HEK293T (cell line): ENCODE measurements at regions not wholly inside any gene's neighbourhood (a gene's known extent, or its start where the extent isn't known, plus 50 kb on each side); places are given as distances from the start of the nearest gene placed in this dataset.

Experiments
- ARNT ChIP-seq: fragments of 450-650 bp; IDR thresholded peaks from 2 replicates; pipeline ENCODE4 v1.6.1; 2017; ENCODE audit warnings: mild to moderate bottlenecking
- CTBP1 ChIP-seq: fragments of 450-650 bp; IDR thresholded peaks from 2 replicates; pipeline ENCODE4 v1.6.1; 2016; ENCODE audit warnings: borderline replicate concordance
- ELF4 ChIP-seq: fragments of 450-650 bp; IDR thresholded peaks from 2 replicates; pipeline ENCODE4 v1.6.1; 2017; ENCODE audit warnings: antibody characterized with exemption
- FOXA1 ChIP-seq: fragments of 450-650 bp; IDR thresholded peaks from 2 replicates; pipeline ENCODE4 v1.6.1; 2016; ENCODE audit warnings: mild to moderate bottlenecking
- FOXK2 ChIP-seq: fragments of 450-650 bp; IDR thresholded peaks from 2 replicates; pipeline ENCODE4 v1.6.1; 2016; ENCODE audit warnings: mild to moderate bottlenecking
- FOXM1 ChIP-seq: fragments of 450-650 bp; IDR thresholded peaks from 2 replicates; pipeline ENCODE4 v1.6.1; 2017; ENCODE audit warnings: mild to moderate bottlenecking, borderline replicate concordance
- HDGF ChIP-seq: fragments of 450-650 bp; IDR thresholded peaks from 2 replicates; pipeline ENCODE4 v1.6.1; 2017; ENCODE audit warnings: antibody characterized with exemption, borderline replicate concordance
- L3MBTL2 ChIP-seq: fragments of 450-650 bp; conservative IDR thresholded peaks from 2 replicates; pipeline ENCODE4 v1.6.1; 2016; ENCODE audit warnings: mild to moderate bottlenecking
- SP1 ChIP-seq: fragments of 450-650 bp; IDR thresholded peaks from 2 replicates; pipeline ENCODE4 v1.6.1; 2017
- SUZ12 ChIP-seq: fragments of 450-650 bp; IDR thresholded peaks from 2 replicates; pipeline ENCODE4 v1.6.1; 2016; ENCODE audit warnings: mild to moderate bottlenecking
- TARDBP ChIP-seq: fragments of 450-650 bp; IDR thresholded peaks from 2 replicates; pipeline ENCODE4 v1.6.1; 2016
- ZNF384 ChIP-seq: fragments of 450-650 bp; IDR thresholded peaks from 2 replicates; pipeline ENCODE4 v1.6.1; 2016
- TF ChIP-seq, protein P1 (sequence below): fragments of 450-650 bp; IDR thresholded peaks from 2 replicates; pipeline ENCODE4 v1.6.1; 2016

DNA sequence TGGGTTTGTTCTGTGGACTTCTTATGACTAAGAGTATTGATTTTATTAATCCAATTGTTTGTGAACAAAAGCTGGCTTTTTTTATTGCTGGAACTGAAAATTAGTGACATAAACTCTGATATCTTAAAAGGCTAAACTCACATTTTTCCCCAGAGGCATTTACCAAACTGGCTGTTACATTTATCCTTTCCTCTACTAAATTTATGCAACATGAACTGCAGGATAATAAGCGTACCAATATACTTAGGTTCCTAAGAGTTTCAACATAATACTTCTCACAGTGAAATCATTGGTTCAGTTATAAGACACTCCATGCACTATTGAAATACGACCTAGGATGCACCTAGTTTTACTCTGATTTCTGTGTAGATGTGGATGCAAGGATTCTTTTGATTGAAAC is 560.8 kb upstream of the WWC1 start:
- TF ChIP-seq FOXM1 (no peak), ELF4 (no peak), SP1 (no peak), ZNF384 (no peak), SUZ12 (no peak), TARDBP (no peak), FOXK2 (no peak), CTBP1 (no peak), HDGF (no peak), L3MBTL2 (no peak), FOXA1 (no peak), ARNT (no peak)
- TF ChIP-seq, protein P1, sequence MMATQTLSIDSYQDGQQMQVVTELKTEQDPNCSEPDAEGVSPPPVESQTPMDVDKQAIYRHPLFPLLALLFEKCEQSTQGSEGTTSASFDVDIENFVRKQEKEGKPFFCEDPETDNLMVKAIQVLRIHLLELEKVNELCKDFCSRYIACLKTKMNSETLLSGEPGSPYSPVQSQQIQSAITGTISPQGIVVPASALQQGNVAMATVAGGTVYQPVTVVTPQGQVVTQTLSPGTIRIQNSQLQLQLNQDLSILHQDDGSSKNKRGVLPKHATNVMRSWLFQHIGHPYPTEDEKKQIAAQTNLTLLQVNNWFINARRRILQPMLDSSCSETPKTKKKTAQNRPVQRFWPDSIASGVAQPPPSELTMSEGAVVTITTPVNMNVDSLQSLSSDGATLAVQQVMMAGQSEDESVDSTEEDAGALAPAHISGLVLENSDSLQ = no peak
